GM23338 (cell line): ENCODE measurements at regions not wholly inside any gene's neighbourhood (a gene's known extent, or its start where the extent isn't known, plus 50 kb on each side); places are given as distances from the start of the nearest gene placed in this dataset.

Experiments
- ATAC-seq: fragments of 200-7000 bp; cut with Tn5 transposase; 3 replicates; pipeline ENCODE4 v1.9.1; 2020
- DNase-seq: peaks from one replicate; pipeline ENCODE4 v3.0.0-alpha.2; 2015; ENCODE audit warnings: low spot score
- H2AFZ ChIP-seq: fragments of 200-600 bp; sonication (generic); 2 replicates; pipeline ENCODE4 v1.8.0; 2016; ENCODE audit warnings: antibody characterized with exemption, mild to moderate bottlenecking, moderate library complexity
- H3F3A ChIP-seq: fragments of 200-600 bp; sonication (generic); replicated peaks from 2 replicates; pipeline ENCODE4 v1.8.0; 2017; ENCODE audit warnings: antibody characterized with exemption, mixed run types, low read depth
- H3K27ac ChIP-seq: fragments of 200-600 bp; sonication (generic); 2 replicates; pipeline ENCODE4 v1.6.1; 2016; ENCODE audit warnings: low read depth
- H3K27me3 ChIP-seq: fragments of 200-600 bp; sonication (generic); 2 replicates; pipeline ENCODE4 v1.8.0; 2016; ENCODE audit warnings: mild to moderate bottlenecking, mixed run types, moderate library complexity; ENCODE audit not compliant: insufficient read depth
- H3K36me3 ChIP-seq: fragments of 200-600 bp; sonication (generic); 2 replicates; pipeline ENCODE4 v1.8.0; 2016; ENCODE audit warnings: mild to moderate bottlenecking; ENCODE audit not compliant: insufficient read depth
- H3K4me1 ChIP-seq: fragments of 200-600 bp; sonication (generic); 2 replicates; pipeline ENCODE4 v1.8.0; 2016; ENCODE audit warnings: mild to moderate bottlenecking, moderate library complexity; ENCODE audit not compliant: insufficient read depth
- H3K4me2 ChIP-seq: fragments of 200-600 bp; sonication (generic); 2 replicates; pipeline ENCODE4 v1.7.1; 2017; ENCODE audit warnings: mixed run types
- H3K4me3 ChIP-seq: fragments of 200-600 bp; sonication (generic); 2 replicates; pipeline ENCODE4 v1.6.1; 2016; ENCODE audit warnings: mixed run types
- H3K79me2 ChIP-seq: fragments of 200-600 bp; sonication (generic); replicated peaks from 2 replicates; pipeline ENCODE4 v1.8.0; 2017; ENCODE audit warnings: mild to moderate bottlenecking; ENCODE audit not compliant: insufficient read depth
- H3K9me2 ChIP-seq: fragments of 200-600 bp; sonication (generic); 2 replicates; pipeline ENCODE4 v1.8.0; 2017; ENCODE audit not compliant: insufficient read depth
- H4K20me1 ChIP-seq: fragments of 200-600 bp; sonication (generic); replicated peaks from 2 replicates; pipeline ENCODE4 v1.8.0; 2017; ENCODE audit warnings: mild to moderate bottlenecking; ENCODE audit not compliant: insufficient read depth
- H3K27ac Mint-ChIP-seq: 2 replicates; pipeline ENCODE4 v1.8.0; 2020; ENCODE audit warnings: inconsistent platforms, mild to moderate bottlenecking, moderate library complexity, mixed read lengths
- H3K27me3 Mint-ChIP-seq: 3 replicates; pipeline ENCODE4 v1.8.0; 2022; ENCODE audit warnings: low read depth, mild to moderate bottlenecking, moderate library complexity, mixed read lengths, inconsistent platforms; ENCODE audit not compliant: insufficient read depth, poor library complexity
- H3K36me3 Mint-ChIP-seq: 3 replicates; pipeline ENCODE4 v1.8.0; 2021; ENCODE audit warnings: low read depth, mild to moderate bottlenecking, inconsistent platforms, moderate library complexity, mixed read lengths
- H3K4me1 Mint-ChIP-seq: 3 replicates; pipeline ENCODE4 v1.8.0; 2020; ENCODE audit warnings: mild to moderate bottlenecking, inconsistent platforms, mixed read lengths
- H3K4me3 Mint-ChIP-seq: 3 replicates; pipeline ENCODE4 v1.8.0; 2021; ENCODE audit warnings: moderate library complexity, mild to moderate bottlenecking, inconsistent platforms, mixed read lengths
- H3K9me3 Mint-ChIP-seq: 3 replicates; pipeline ENCODE4 v1.8.0; 2020; ENCODE audit warnings: moderate library complexity, mild to moderate bottlenecking, inconsistent platforms, mixed read lengths
- CREB1 ChIP-seq: fragments of 250-450 bp; sonication (Bioruptor Pico); IDR thresholded peaks from 2 replicates; pipeline ENCODE4 v1.5.0; 2020; ENCODE audit warnings: low read depth, mild to moderate bottlenecking, moderate library complexity
- EZH2 ChIP-seq: fragments of 200-600 bp; sonication (generic); IDR thresholded peaks from one replicate; pipeline ENCODE4 v1.8.0; 2017; ENCODE audit warnings: antibody characterized with exemption, mild to moderate bottlenecking, low read depth; ENCODE audit not compliant: unreplicated experiment
- EZH2phosphoT487 ChIP-seq: fragments of 200-600 bp; sonication (generic); IDR thresholded peaks from one replicate; pipeline ENCODE4 v1.8.1; 2018; ENCODE audit warnings: antibody characterized with exemption; ENCODE audit not compliant: unreplicated experiment
- JUNB ChIP-seq: IDR thresholded peaks from one replicate; pipeline ENCODE4 v1.6.1; 2016; ENCODE audit warnings: antibody characterized with exemption; ENCODE audit not compliant: unreplicated experiment
- NANOG ChIP-seq: IDR thresholded peaks from 2 replicates; pipeline ENCODE4 v1.6.1; 2016; ENCODE audit warnings: antibody characterized with exemption, borderline replicate concordance
- POLR2AphosphoS5 ChIP-seq: IDR thresholded peaks from 2 replicates; pipeline ENCODE4 v1.6.1; 2016; ENCODE audit warnings: antibody characterized with exemption, low read depth
- STAT1 ChIP-seq: IDR thresholded peaks from one replicate; pipeline ENCODE4 v1.6.1; 2016; ENCODE audit warnings: antibody characterized with exemption; ENCODE audit not compliant: unreplicated experiment
- ZNF114 ChIP-seq: fragments of 250-450 bp; sonication (Bioruptor Pico); IDR thresholded peaks from 2 replicates; pipeline ENCODE4 v1.5.0; 2020; ENCODE audit warnings: mild to moderate bottlenecking, moderate library complexity
- ZNF331 ChIP-seq: fragments of 250-450 bp; sonication (Bioruptor Pico); IDR thresholded peaks from 2 replicates; pipeline ENCODE4 v1.5.0; 2020; ENCODE audit warnings: low read depth, mild to moderate bottlenecking, moderate library complexity
- ZNF462 ChIP-seq: fragments of 250-450 bp; sonication (Bioruptor Pico); IDR thresholded peaks from 2 replicates; pipeline ENCODE4 v1.5.0; 2020; ENCODE audit warnings: mild to moderate bottlenecking, moderate library complexity
- TF ChIP-seq, protein P1 (sequence below): IDR thresholded peaks from 2 replicates; pipeline ENCODE4 v1.6.1; 2016; ENCODE audit warnings: antibody characterized with exemption
- TF ChIP-seq, protein P2 (sequence below), 2 experiments: fragments of 200-600 bp in 1 of 2; sonication (generic) in 1 of 2; conservative IDR thresholded peaks; 2 replicates each; pipeline versions ENCODE4 v1.5.1 to v1.6.1; 2016 to 2017; ENCODE audit warnings: antibody characterized with exemption in 2 of 2, low read depth in 2 of 2, mild to moderate bottlenecking in 2 of 2, moderate library complexity in 1 of 2
- TF ChIP-seq, protein P3 (sequence below): IDR thresholded peaks from one replicate; pipeline ENCODE4 v1.6.1; 2018; ENCODE audit warnings: antibody characterized with exemption; ENCODE audit not compliant: unreplicated experiment

DNA sequence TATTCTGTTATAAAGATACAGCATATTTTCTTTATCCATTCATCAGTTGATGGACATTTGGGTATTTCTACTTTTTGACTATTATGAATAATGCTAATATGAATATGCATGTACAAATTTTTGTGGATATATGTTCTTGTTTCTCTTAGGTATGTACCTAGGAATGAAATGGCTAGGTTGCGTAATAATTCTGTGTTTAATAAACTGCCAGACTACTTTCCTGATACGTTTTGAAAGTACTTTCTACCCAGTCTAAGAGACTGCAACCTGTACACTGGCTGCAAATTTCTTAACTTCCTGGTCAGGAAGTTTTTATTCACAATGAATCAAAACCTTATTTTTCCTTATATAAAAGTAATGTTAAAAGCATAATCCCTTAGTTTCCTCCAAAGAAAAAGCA, 93.9 kb upstream of the STARD4 start:
- Histone ChIP-seq H3K36me3 (no peaks in the 10 kb centered on the region), H3K27ac (no peak overlapping the region), H2AFZ (no peak overlapping the region), H3K4me3 (no peak overlapping the region), H3K27me3 (no peaks in the 10 kb centered on the region), H3K4me1 (no peaks in the 10 kb centered on the region), H3K4me2 (no peak overlapping the region), H3K79me2 (no peaks in the 10 kb centered on the region), H4K20me1 (no peaks in the 10 kb centered on the region), H3F3A (no peaks in the 10 kb centered on the region), H3K9me2 (peaks cover 14% of the 10 kb centered on the region; the same call in 1 of the 2 replicates)
- ATAC-seq (no peak), DNase-seq (no peak)
- Mint-ChIP-seq H3K9me3 (peaks cover 4% of the 10 kb centered on the region), H3K36me3 (peaks cover 6% of the 10 kb centered on the region; the same call in 1 of the 3 replicates), H3K4me1 (peaks cover 8% of the 10 kb centered on the region), H3K27ac (no peak overlapping the region), H3K27me3 (no peaks in the 10 kb centered on the region), H3K4me3 (no peak overlapping the region)
- TF ChIP-seq ZNF462 (no peak), ZNF114 (CRISPR knock-in tag) (no peak), STAT1 (no peak), EZH2phosphoT487 (no peak), CREB1 (CRISPR knock-in tag) (no peak), NANOG (no peak), POLR2AphosphoS5 (no peak), EZH2 (no peak), ZNF331 (CRISPR knock-in tag) (no peak), JUNB (no peak)
- TF ChIP-seq, protein P1, sequence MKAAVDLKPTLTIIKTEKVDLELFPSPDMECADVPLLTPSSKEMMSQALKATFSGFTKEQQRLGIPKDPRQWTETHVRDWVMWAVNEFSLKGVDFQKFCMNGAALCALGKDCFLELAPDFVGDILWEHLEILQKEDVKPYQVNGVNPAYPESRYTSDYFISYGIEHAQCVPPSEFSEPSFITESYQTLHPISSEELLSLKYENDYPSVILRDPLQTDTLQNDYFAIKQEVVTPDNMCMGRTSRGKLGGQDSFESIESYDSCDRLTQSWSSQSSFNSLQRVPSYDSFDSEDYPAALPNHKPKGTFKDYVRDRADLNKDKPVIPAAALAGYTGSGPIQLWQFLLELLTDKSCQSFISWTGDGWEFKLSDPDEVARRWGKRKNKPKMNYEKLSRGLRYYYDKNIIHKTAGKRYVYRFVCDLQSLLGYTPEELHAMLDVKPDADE: no peak
- TF ChIP-seq, protein P2, sequence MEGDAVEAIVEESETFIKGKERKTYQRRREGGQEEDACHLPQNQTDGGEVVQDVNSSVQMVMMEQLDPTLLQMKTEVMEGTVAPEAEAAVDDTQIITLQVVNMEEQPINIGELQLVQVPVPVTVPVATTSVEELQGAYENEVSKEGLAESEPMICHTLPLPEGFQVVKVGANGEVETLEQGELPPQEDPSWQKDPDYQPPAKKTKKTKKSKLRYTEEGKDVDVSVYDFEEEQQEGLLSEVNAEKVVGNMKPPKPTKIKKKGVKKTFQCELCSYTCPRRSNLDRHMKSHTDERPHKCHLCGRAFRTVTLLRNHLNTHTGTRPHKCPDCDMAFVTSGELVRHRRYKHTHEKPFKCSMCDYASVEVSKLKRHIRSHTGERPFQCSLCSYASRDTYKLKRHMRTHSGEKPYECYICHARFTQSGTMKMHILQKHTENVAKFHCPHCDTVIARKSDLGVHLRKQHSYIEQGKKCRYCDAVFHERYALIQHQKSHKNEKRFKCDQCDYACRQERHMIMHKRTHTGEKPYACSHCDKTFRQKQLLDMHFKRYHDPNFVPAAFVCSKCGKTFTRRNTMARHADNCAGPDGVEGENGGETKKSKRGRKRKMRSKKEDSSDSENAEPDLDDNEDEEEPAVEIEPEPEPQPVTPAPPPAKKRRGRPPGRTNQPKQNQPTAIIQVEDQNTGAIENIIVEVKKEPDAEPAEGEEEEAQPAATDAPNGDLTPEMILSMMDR (conservative IDR thresholded peaks at IDR 0.05; ENCODE audit: low read depth in 2 of 2): no peak
- TF ChIP-seq, protein P3, sequence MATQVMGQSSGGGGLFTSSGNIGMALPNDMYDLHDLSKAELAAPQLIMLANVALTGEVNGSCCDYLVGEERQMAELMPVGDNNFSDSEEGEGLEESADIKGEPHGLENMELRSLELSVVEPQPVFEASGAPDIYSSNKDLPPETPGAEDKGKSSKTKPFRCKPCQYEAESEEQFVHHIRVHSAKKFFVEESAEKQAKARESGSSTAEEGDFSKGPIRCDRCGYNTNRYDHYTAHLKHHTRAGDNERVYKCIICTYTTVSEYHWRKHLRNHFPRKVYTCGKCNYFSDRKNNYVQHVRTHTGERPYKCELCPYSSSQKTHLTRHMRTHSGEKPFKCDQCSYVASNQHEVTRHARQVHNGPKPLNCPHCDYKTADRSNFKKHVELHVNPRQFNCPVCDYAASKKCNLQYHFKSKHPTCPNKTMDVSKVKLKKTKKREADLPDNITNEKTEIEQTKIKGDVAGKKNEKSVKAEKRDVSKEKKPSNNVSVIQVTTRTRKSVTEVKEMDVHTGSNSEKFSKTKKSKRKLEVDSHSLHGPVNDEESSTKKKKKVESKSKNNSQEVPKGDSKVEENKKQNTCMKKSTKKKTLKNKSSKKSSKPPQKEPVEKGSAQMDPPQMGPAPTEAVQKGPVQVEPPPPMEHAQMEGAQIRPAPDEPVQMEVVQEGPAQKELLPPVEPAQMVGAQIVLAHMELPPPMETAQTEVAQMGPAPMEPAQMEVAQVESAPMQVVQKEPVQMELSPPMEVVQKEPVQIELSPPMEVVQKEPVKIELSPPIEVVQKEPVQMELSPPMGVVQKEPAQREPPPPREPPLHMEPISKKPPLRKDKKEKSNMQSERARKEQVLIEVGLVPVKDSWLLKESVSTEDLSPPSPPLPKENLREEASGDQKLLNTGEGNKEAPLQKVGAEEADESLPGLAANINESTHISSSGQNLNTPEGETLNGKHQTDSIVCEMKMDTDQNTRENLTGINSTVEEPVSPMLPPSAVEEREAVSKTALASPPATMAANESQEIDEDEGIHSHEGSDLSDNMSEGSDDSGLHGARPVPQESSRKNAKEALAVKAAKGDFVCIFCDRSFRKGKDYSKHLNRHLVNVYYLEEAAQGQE: no peak
